Parathyroid adenoma (tissue), 2 donors: ENCODE measurements at regions not wholly inside any gene's neighbourhood (a gene's known extent, or its start where the extent isn't known, plus 50 kb on each side); places are given as distances from the start of the nearest gene placed in this dataset.

Source experiments
- H2AFZ ChIP-seq: fragments of 300-600 bp; sonication (generic); one replicate; pipeline ENCODE4 v1.7.0; 2017; ENCODE audit warnings: antibody characterized with exemption, mild to moderate bottlenecking
- H3K27ac ChIP-seq: fragments of 300-600 bp; sonication (generic); one replicate; pipeline ENCODE4 v1.7.0; 2017
- H3K27me3 ChIP-seq: fragments of 300-600 bp; sonication (generic); one replicate; pipeline ENCODE4 v1.7.0; 2017; ENCODE audit warnings: low read length; ENCODE audit not compliant: control insufficient read depth, insufficient read depth
- H3K36me3 ChIP-seq: fragments of 300-600 bp; sonication (generic); one replicate; pipeline ENCODE4 v1.7.0; 2017; ENCODE audit warnings: low read length; ENCODE audit not compliant: control insufficient read depth, insufficient read depth
- H3K4me1 ChIP-seq: fragments of 300-600 bp; sonication (generic); one replicate; pipeline ENCODE4 v1.7.0; 2017; ENCODE audit warnings: control low read depth
- H3K4me2 ChIP-seq: fragments of 300-600 bp; sonication (generic); one replicate; pipeline ENCODE4 v1.7.0; 2017; ENCODE audit warnings: low read length
- H3K4me3 ChIP-seq: fragments of 300-600 bp; sonication (generic); one replicate; pipeline ENCODE4 v1.7.0; 2017; ENCODE audit warnings: low read depth, low read length
- H3K79me2 ChIP-seq: fragments of 300-600 bp; sonication (generic); one replicate; pipeline ENCODE4 v1.7.0; 2017; ENCODE audit warnings: control low read depth
- H3K9ac ChIP-seq: fragments of 300-600 bp; sonication (generic); one replicate; pipeline ENCODE4 v1.7.0; 2017; ENCODE audit warnings: mild to moderate bottlenecking
- H3K9me3 ChIP-seq: fragments of 300-600 bp; sonication (generic); one replicate; pipeline ENCODE4 v1.7.0; 2017; ENCODE audit warnings: low read length; ENCODE audit not compliant: control insufficient read depth
- TF ChIP-seq, protein P1 (sequence below): fragments of 300-600 bp; sonication (generic); IDR thresholded peaks from one replicate; pipeline ENCODE4 v1.7.0; 2017; ENCODE audit warnings: antibody characterized with exemption, mild to moderate bottlenecking
- donor health status: primary hyperparathyroidism.

DNA sequence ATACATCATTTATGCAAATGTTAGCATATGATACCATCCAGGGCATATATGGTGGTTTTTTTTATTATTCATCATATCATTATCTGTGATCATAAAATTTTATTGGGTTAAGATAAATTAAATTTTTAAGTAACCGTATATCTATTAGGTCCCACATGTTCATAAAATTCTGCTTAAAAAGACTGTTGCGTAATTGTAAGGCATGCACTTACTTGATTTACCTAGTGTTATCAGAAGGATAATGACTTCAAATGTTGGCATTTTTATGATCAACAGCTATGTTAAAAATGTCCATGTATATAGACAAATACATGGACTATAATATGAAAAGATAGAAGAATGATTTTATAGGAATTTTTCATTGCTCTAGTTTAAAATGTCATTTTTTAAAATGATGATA lies 1625.5 kb upstream of the CELF4 start:
- Histone ChIP-seq H3K4me3 (no peak overlapping the region), H2AFZ (no peak overlapping the region), H3K9me3 (no peaks in the 10 kb centered on the region), H3K27me3 (no peaks in the 10 kb centered on the region), H3K9ac (no peak overlapping the region), H3K4me2 (no peak overlapping the region), H3K79me2 (no peaks in the 10 kb centered on the region), H3K27ac (no peak overlapping the region), H3K4me1 (no peaks in the 10 kb centered on the region), H3K36me3 (no peaks in the 10 kb centered on the region)
- TF ChIP-seq, protein P1, sequence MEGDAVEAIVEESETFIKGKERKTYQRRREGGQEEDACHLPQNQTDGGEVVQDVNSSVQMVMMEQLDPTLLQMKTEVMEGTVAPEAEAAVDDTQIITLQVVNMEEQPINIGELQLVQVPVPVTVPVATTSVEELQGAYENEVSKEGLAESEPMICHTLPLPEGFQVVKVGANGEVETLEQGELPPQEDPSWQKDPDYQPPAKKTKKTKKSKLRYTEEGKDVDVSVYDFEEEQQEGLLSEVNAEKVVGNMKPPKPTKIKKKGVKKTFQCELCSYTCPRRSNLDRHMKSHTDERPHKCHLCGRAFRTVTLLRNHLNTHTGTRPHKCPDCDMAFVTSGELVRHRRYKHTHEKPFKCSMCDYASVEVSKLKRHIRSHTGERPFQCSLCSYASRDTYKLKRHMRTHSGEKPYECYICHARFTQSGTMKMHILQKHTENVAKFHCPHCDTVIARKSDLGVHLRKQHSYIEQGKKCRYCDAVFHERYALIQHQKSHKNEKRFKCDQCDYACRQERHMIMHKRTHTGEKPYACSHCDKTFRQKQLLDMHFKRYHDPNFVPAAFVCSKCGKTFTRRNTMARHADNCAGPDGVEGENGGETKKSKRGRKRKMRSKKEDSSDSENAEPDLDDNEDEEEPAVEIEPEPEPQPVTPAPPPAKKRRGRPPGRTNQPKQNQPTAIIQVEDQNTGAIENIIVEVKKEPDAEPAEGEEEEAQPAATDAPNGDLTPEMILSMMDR = no peak

DNA sequence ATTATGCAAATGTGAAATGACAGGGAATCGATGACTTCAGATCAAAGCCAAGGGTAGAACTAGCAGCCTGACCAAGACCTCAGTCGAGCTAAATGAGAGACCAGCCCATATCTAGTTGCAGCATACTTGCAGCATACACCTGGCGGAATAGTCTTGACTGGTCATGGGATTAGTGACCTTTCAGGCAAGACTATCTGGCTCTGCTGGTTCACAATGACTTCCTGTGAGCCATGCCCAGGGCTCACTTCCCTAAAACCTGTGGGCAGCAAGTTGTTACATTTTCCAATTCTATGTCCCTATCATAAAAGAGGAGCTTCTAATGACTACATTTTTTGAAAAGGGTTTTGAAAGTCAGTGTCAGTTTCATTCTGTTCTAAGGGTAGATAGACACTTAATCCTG lies 1624.9 kb upstream of the CELF4 start:
- Histone ChIP-seq H2AFZ (no peak overlapping the region), H3K27ac (no peak overlapping the region), H3K9ac (no peak overlapping the region), H3K36me3 (no peaks in the 10 kb centered on the region), H3K4me3 (no peak overlapping the region), H3K79me2 (no peaks in the 10 kb centered on the region), H3K4me1 (no peaks in the 10 kb centered on the region), H3K4me2 (no peak overlapping the region), H3K9me3 (no peaks in the 10 kb centered on the region), H3K27me3 (no peaks in the 10 kb centered on the region)
- TF ChIP-seq, protein P1 = no peak

DNA sequence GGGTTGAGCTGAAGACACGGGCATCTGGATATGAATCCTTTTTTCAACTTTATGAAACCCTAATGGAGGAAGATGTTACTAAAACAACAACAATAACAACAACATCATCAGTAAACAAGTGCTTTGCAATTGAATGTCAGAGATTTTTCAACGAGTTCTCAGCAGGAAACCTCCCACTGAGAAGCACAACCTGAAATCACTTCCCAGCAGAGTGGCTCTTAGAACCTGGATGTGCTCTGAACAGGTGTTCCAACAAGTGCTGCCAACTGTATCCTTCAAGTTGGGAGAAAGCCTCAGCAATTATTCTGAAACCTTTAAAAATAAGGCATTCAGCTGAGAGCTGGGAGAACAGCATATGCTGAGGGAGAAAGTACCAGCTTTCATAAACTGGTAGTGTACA lies 1622.7 kb upstream of the CELF4 start:
- Histone ChIP-seq H3K9me3 (no peaks in the 10 kb centered on the region), H3K27me3 (no peaks in the 10 kb centered on the region), H3K9ac (no peak overlapping the region)

GRCh38 chr18:39186008-39186407 lies 1620.4 kb upstream of the CELF4 start:
- H3K27me3 ChIP-seq = no peaks in the 10 kb centered on the region
- no peak overlapping the region for H3K9ac ChIP-seq
- TF ChIP-seq, protein P1 = no peak
- H3K4me2 ChIP-seq = no peak overlapping the region
- H3K36me3 ChIP-seq = no peaks in the 10 kb centered on the region
- H3K79me2 ChIP-seq = no peaks in the 10 kb centered on the region
- no peaks in the 10 kb centered on the region for H3K4me1 ChIP-seq
- H2AFZ ChIP-seq = no peak overlapping the region
- no peaks in the 10 kb centered on the region for H3K9me3 ChIP-seq
- H3K4me3 ChIP-seq = no peak overlapping the region
- no peak overlapping the region for H3K27ac ChIP-seq

More for the DNA sequence above, 1622.7 kb upstream of the CELF4 start:
- H2AFZ ChIP-seq = no peak overlapping the region
- no peak overlapping the region for H3K4me2 ChIP-seq
- H3K4me3 ChIP-seq = no peak overlapping the region
- no peaks in the 10 kb centered on the region for H3K4me1 ChIP-seq
- H3K27ac ChIP-seq = no peak overlapping the region
- no peaks in the 10 kb centered on the region for H3K79me2 ChIP-seq
- TF ChIP-seq, protein P1 = no peak
- no peaks in the 10 kb centered on the region for H3K36me3 ChIP-seq

- Histone ChIP-seq H3K79me2 (no peaks in the 10 kb centered on the region), H2AFZ (no peak overlapping the region), H3K9me3 (no peaks in the 10 kb centered on the region), H3K4me1 (no peaks in the 10 kb centered on the region), H3K27me3 (no peaks in the 10 kb centered on the region), H3K36me3 (no peaks in the 10 kb centered on the region), H3K4me3 (no peak overlapping the region), H3K9ac (no peak overlapping the region), H3K27ac (no peak overlapping the region), H3K4me2 (no peak overlapping the region)
- TF ChIP-seq, protein P1 = no peak
Measured at GRCh38 chr18:39184176-39184575, 1618.6 kb upstream of the CELF4 start.
